GM19397 (cell line): ENCODE measurements at regions not wholly inside any gene's neighbourhood (a gene's known extent, or its start where the extent isn't known, plus 50 kb on each side); places are given as distances from the start of the nearest gene placed in this dataset.
"Not testable (repeated sequence)": the region's sequence is repeated elsewhere in the genome, so short reads cannot be mapped to it uniquely, and the experiment has no call there.

Experiments used
- ATAC-seq: cut with Tn5 transposase; IDR thresholded peaks from one replicate; pipeline ENCODE4 v1.9.1; 2021; ENCODE audit warnings: mild to moderate bottlenecking, moderate library complexity; ENCODE audit not compliant: unreplicated experiment

- no peak for ATAC-seq
Observed at GRCh38 chr4:159410076-159410777, 307.3 kb downstream of the RAPGEF2 start.

GRCh38 chr4:159410891-159411290, 308.0 kb downstream of the RAPGEF2 start:
- ATAC-seq = no peak

GRCh38 chr4:159413306-159413943, 310.5 kb downstream of the RAPGEF2 start:
- ATAC-seq = no peak

GRCh38 chr4:159414305-159414704, 311.4 kb downstream of the RAPGEF2 start:
- ATAC-seq = no peak

- ATAC-seq = no peak
Observed at GRCh38 chr4:159416073-159416472, 313.2 kb downstream of the RAPGEF2 start.

- no peak for ATAC-seq
Observed at GRCh38 chr4:159416996-159417395, 314.1 kb downstream of the RAPGEF2 start.

GRCh38 chr4:159420162-159421057, 317.5 kb downstream of the RAPGEF2 start:
- ATAC-seq = no peak

- not testable (repeated sequence) for ATAC-seq
Observed at GRCh38 chr4:159421058-159421419, 318.2 kb downstream of the RAPGEF2 start.

GRCh38 chr4:159422019-159422418, 319.1 kb downstream of the RAPGEF2 start:
- no peak for ATAC-seq

GRCh38 chr4:159422626-159423025, 319.7 kb downstream of the RAPGEF2 start:
- ATAC-seq = no peak

GRCh38 chr4:159425737-159426305, 322.9 kb downstream of the RAPGEF2 start:
- no peak for ATAC-seq

- ATAC-seq = no peak
Observed at GRCh38 chr4:159428293-159428692, 325.4 kb downstream of the RAPGEF2 start.

- no peak for ATAC-seq
Observed at GRCh38 chr4:159428975-159429692, 326.3 kb downstream of the RAPGEF2 start.

GRCh38 chr4:159429693-159430035, 326.8 kb downstream of the RAPGEF2 start:
- ATAC-seq = no peak

GRCh38 chr4:159430896-159431295, 328.0 kb downstream of the RAPGEF2 start:
- ATAC-seq = no peak

- ATAC-seq = no peak
Observed at GRCh38 chr4:159432436-159432835, 329.6 kb downstream of the RAPGEF2 start.

- no peak for ATAC-seq
Observed at GRCh38 chr4:159433337-159433736, 330.5 kb downstream of the RAPGEF2 start.

GRCh38 chr4:159434114-159434870, 331.4 kb downstream of the RAPGEF2 start:
- no peak for ATAC-seq

- ATAC-seq = no peak
Observed at GRCh38 chr4:159434871-159435241, 332.0 kb downstream of the RAPGEF2 start.

GRCh38 chr4:159435561-159436023, 332.7 kb downstream of the RAPGEF2 start:
- ATAC-seq = no peak
